ENCODE measurements at regions not wholly inside any gene's neighbourhood (a gene's known extent, or its start where the extent isn't known, plus 50 kb on each side); places are given as distances from the start of the nearest gene placed in this dataset.
A peak's percentile ranks its signal among the peaks of the same experiment; 100 is the strongest.
"Not testable (repeated sequence)": the region's sequence is repeated elsewhere in the genome, so short reads cannot be mapped to it uniquely, and the experiment has no call there.

DNA sequence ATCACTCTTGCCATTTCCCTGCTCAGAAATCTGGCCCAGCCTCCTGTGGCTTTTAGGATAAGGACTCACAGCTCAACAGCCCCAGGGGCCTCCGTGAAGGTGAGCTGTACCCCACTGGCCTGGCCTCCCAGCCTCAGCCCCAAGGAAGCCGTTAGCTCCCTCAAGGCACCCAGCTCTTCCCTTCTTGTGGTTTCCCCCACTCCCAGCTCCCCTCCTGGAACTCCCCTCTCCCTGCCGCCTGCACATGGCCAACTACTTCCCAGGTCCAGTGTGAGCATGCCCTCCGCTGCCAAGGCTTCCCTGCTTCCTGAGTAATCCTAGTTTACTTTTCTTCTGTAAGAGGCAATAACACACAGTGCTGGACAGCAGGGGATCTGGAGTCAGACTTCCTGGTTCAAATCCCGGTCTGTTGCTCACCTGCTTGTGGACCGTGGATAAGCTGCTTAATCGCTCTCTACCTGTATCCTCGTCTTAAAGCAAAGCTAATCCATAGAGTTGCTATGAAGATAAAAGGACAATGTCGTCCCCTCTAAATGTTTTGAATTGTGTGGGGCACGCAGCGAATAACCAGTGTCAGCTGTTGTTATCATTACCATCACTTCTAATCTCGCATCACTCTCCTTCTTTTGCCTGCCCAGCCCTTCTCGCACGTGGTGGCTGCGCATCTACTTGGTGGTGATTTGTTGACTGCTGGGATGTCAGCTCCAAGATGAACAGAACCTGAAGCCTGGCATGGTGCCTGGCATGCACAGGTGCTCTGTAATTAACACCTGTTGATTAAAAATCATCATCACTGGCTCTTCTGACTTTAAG is 86.6 kb downstream of the C5orf15 start:
- DNase-seq = no peak

- no peak for DNase-seq
Measured at GRCh38 chr5:133878236-133878555, 90.2 kb downstream of the C5orf15 start.

- DNase-seq = no peak
Measured at GRCh38 chr5:133877351-133878235, 90.8 kb downstream of the C5orf15 start.

- DNase-seq = no peak
Measured at GRCh38 chr5:133876266-133876665, 92.2 kb downstream of the C5orf15 start.

GRCh38 chr5:133875179-133875578 is 93.2 kb downstream of the C5orf15 start:
- no peak for DNase-seq

- no peak for DNase-seq
Measured at GRCh38 chr5:133873449-133873848, 95.0 kb downstream of the C5orf15 start.

DNA sequence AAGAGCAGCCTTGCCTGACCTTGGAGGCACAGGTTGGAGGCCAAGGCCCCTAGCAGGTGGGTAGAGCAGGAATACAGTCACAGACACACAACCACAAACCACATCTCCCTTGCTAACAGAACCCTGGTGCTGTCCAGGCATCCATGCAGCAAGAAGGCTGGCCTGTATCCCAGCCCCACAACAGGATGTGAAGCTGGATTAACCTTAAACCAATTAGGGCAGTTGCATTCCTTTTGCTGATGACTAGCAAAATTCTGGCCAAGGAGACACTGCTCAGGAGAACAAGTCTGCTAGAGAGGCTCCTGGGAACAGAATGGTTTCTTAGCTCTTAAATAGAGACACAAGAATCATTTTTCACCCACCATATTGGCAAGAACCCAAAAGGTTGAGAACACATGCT is 97.8 kb downstream of the C5orf15 start:
- DNase-seq = no peak

GRCh38 chr5:133869519-133870335 is 98.7 kb downstream of the C5orf15 start:
- DNase-seq = no peak

- DNase-seq = peak; percentile 59
Measured at GRCh38 chr5:133868946-133869518, 99.4 kb downstream of the C5orf15 start.

DNA sequence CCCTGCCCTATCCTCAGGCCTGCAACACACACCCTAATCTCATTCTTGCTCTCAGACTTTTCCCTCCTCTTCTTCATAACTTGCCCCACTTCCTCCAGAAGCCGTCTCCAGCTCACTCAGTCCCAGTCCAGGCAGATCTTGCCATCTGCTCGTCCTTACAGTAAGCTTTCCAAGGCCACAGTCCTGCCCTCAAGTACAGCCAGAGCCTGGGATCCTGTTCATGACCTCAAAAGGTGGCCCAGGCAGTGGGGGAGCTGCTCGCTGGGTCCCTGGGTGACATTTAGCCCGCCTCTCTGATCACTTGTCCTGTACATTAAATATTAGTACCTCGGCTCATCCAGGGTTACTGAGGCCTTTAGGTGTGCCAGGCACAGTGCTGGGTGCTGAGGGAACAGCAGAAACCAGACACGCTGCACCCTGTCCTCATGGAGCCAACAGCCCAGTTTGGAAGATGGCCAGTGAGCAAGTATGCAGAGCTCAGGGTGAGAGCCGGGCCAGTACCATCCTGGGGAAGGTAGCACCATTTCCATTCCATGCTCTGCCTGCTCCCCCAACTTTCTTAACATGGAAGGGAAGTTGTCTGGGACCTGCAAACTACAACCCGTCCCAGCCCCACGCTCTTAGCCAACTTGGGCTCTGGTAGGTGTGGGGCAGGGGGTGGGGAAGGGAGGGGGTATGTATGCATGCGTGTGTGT is 100.4 kb downstream of the C5orf15 start:
- DNase-seq = no peak

DNA sequence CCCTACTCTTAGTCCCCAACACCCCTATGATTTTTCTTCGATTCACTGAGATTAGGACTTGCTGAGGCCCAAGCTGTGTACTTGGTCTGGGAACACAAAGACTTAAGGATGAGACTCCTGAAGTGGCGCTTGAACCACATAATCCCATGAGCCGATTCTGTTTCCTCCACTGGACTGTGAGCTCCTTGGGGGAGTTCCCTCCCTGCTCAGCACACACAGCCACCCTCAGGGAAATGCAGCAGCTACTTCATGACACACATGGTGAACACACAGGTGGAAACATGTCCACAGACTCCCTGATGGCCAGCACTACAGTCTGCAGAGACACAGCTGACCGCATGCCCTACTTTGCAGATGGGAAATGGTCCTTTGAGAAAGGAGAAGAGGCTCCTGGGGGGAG is 101.1 kb downstream of the C5orf15 start:
- no peak for DNase-seq

DNA sequence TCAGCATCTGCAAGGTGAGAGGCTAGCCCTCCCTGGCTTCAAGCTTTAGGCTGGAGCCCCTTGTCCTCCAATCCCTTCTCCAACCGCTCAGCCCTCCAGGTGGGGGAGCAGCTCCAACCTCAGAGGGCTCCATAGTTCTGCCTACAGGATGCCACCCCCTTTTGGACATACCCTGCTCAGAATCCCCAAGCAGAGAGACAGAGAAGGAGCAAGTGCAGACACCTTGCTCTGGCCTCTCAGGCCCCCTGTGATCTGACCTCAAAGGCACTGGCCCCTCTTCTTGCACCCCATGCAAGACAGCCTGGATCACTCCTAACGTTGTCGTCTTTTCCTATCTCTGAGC is 101.6 kb downstream of the C5orf15 start:
- no peak for DNase-seq

- no peak for DNase-seq
Measured at GRCh38 chr5:133866160-133866902, 102.1 kb downstream of the C5orf15 start.

GRCh38 chr5:133865113-133865512 is 103.3 kb downstream of the C5orf15 start:
- DNase-seq = no peak

GRCh38 chr5:133864711-133865110 is 103.7 kb downstream of the C5orf15 start:
- no peak for DNase-seq

- no peak for DNase-seq
Measured at GRCh38 chr5:133863857-133864585, 104.4 kb downstream of the C5orf15 start.

DNA sequence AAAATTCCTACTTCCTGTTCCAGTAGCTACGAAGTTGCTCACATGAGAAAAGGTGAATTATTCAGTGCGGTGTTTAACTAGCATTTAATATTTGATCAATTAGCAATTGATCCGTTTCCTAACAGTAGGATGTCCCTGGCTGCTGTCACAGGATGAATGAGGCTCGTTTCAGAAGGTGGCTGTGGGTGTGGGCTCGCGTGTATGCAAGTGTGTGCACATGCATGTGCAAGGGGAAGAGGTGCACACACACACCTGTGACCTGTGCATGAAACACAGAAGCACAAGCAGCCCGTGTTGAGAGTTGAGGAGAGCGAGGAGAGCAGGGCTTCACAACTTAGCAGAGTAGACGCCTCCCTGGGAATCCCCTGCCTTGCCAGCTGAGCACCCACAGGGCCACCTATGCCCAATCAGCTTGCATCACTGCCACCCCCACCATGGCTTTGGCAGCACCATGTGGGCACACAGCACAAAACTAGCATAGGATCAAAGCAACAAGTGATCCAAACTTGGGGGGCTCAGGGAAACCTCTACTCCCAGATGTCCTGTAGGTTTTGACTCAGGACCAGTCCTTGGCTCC is 107.2 kb downstream of the C5orf15 start:
- DNase-seq = no peak

- no peak for DNase-seq
Measured at GRCh38 chr5:133859073-133859472, 109.4 kb downstream of the C5orf15 start.

- not testable (repeated sequence) for DNase-seq
Measured at GRCh38 chr5:133857595-133858313, 110.7 kb downstream of the C5orf15 start.

- no peak for DNase-seq
Measured at GRCh38 chr5:133854554-133854953, 113.9 kb downstream of the C5orf15 start.
